ENCODE measurements at regions not wholly inside any gene's neighbourhood (a gene's known extent, or its start where the extent isn't known, plus 50 kb on each side); places are given as distances from the start of the nearest gene placed in this dataset.

- Histone ChIP-seq H3K79me2 (ENCODE audit: insufficient read depth, low read length) (no peaks in the 10 kb centered on the region), H3K4me1 (ENCODE audit: control insufficient read depth in 1 of 2, insufficient read depth in 2 of 2, low read length in 2 of 2) (no peaks in the 10 kb centered on the region), H3K9me2 (ENCODE audit: insufficient read depth) (no peaks in the 10 kb centered on the region), H3K4me3 (replicated peaks in 1 of 2; ENCODE audit: low read depth in 1 of 2, low read length in 2 of 2) (no peak overlapping the region), H4K20me1 (ENCODE audit: insufficient read depth) (no peaks in the 10 kb centered on the region), H3K9ac (ENCODE audit: low read length) (no peak overlapping the region), H3K36me3 (ENCODE audit: control insufficient read depth in 1 of 2, insufficient read depth in 2 of 2, low read length in 2 of 2) (no peaks in the 10 kb centered on the region), H3K27me3 (ENCODE audit: insufficient read depth, low read length) (no peaks in the 10 kb centered on the region), H3K4me2 (ENCODE audit: low read length) (no peak overlapping the region), H3K9me3 (ENCODE audit: control insufficient read depth in 1 of 2, insufficient read depth in 1 of 2, low read depth in 1 of 2, low read length in 2 of 2) (no peaks in the 10 kb centered on the region), H3K27ac (ENCODE audit: low read depth, low read length) (no peak overlapping the region), H2AFZ (ENCODE audit: low read depth, low read length, poor library complexity, severe bottlenecking) (no peak overlapping the region)
- ATAC-seq, result no peak
- BruUV-seq (replicated peaks), result no TSS peak
- ChIA-PET RAD21 (ENCODE audit: low non-redundant PET in 1 of 2, low total read pairs in 2 of 2, uncharacterized antibody in 2 of 2, unreplicated experiment in 2 of 2) (no interaction called here), CTCF (no interaction called here), POLR2A (no interaction called here)
- TF ChIP-seq YY1 (IDR thresholded peaks at IDR 0.05; ENCODE audit: extremely low read depth, insufficient replicate concordance, low read depth, low read length) (no peak), ELF1 (IDR thresholded peaks at IDR 0.05; ENCODE audit: borderline replicate concordance, low read depth) (no peak), FOSL1 (IDR thresholded peaks at IDR 0.05; ENCODE audit: low read depth) (no peak), CEBPB (IDR thresholded peaks at IDR 0.05; ENCODE audit: low read depth) (no peak), EZH2 (IDR thresholded peaks at IDR 0.05) (no peak), EZH2phosphoT487 (IDR thresholded peaks at IDR 0.05; ENCODE audit: borderline replicate concordance) (no peak), EGR1 (IDR thresholded peaks at IDR 0.05; ENCODE audit: low read depth) (no peak), ZFX (IDR thresholded peaks at IDR 0.05) (no peak), CBX3 (IDR thresholded peaks at IDR 0.05; ENCODE audit: low read depth) (no peak)
- TF ChIP-seq, protein P1, sequence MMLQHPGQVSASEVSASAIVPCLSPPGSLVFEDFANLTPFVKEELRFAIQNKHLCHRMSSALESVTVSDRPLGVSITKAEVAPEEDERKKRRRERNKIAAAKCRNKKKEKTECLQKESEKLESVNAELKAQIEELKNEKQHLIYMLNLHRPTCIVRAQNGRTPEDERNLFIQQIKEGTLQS (IDR thresholded peaks at IDR 0.05), result no peak
- TF ChIP-seq, protein P2, sequence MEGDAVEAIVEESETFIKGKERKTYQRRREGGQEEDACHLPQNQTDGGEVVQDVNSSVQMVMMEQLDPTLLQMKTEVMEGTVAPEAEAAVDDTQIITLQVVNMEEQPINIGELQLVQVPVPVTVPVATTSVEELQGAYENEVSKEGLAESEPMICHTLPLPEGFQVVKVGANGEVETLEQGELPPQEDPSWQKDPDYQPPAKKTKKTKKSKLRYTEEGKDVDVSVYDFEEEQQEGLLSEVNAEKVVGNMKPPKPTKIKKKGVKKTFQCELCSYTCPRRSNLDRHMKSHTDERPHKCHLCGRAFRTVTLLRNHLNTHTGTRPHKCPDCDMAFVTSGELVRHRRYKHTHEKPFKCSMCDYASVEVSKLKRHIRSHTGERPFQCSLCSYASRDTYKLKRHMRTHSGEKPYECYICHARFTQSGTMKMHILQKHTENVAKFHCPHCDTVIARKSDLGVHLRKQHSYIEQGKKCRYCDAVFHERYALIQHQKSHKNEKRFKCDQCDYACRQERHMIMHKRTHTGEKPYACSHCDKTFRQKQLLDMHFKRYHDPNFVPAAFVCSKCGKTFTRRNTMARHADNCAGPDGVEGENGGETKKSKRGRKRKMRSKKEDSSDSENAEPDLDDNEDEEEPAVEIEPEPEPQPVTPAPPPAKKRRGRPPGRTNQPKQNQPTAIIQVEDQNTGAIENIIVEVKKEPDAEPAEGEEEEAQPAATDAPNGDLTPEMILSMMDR (IDR thresholded peaks at IDR 0.05 in 2 of 3, conservative IDR thresholded peaks at IDR 0.05 in 1 of 3; ENCODE audit: borderline replicate concordance in 1 of 3, insufficient read depth in 1 of 3, low read depth in 2 of 3, low read length in 2 of 3), result no peak
- DNase-seq (ENCODE audit: low read depth, low spot score), result no peak
- intact Hi-C loops (cut with micrococcal nuclease), result no loop called here
Measured at GRCh38 chr5:42230839-42231238, 192.4 kb upstream of the GHR start.
